Loucy (cell line): ENCODE measurements at regions not wholly inside any gene's neighbourhood (a gene's known extent, or its start where the extent isn't known, plus 50 kb on each side); places are given as distances from the start of the nearest gene placed in this dataset.

Source experiments
- H2AFZ ChIP-seq: fragments of 200-600 bp; sonication (generic); 2 replicates; pipeline ENCODE4 v1.6.0; 2016; ENCODE audit warnings: antibody characterized with exemption, mild to moderate bottlenecking, low read length, moderate library complexity
- H3F3A ChIP-seq: fragments of 200-600 bp; 2 replicates; pipeline ENCODE4 v1.6.0; 2016; ENCODE audit warnings: antibody characterized with exemption, low read depth, mild to moderate bottlenecking
- H3K27me3 ChIP-seq: fragments of 200-600 bp; sonication (generic); 2 replicates; pipeline ENCODE4 v1.6.1; 2014; ENCODE audit warnings: low read length, mild to moderate bottlenecking; ENCODE audit not compliant: insufficient read depth, poor library complexity, severe bottlenecking
- H3K36me3 ChIP-seq: fragments of 200-600 bp; sonication (generic); 2 replicates; pipeline ENCODE4 v1.6.1; 2016; ENCODE audit warnings: low read length; ENCODE audit not compliant: insufficient read depth
- H3K4me1 ChIP-seq: fragments of 200-600 bp; sonication (generic); 2 replicates; pipeline ENCODE4 v1.5.1; 2014; ENCODE audit warnings: low read length, mild to moderate bottlenecking; ENCODE audit not compliant: insufficient read depth, poor library complexity, severe bottlenecking
- H3K4me2 ChIP-seq: fragments of 200-600 bp; sonication (generic); 2 replicates; pipeline ENCODE4 v1.6.0; 2014; ENCODE audit warnings: antibody characterized with exemption, low read length, low read depth, mild to moderate bottlenecking; ENCODE audit not compliant: poor library complexity, severe bottlenecking
- H3K4me3 ChIP-seq: fragments of 200-600 bp; sonication (generic); 2 replicates; pipeline ENCODE4 v1.5.1; 2014; ENCODE audit warnings: low read length, mild to moderate bottlenecking, mixed read lengths; ENCODE audit not compliant: poor library complexity, severe bottlenecking
- H3K79me2 ChIP-seq: fragments of 200-600 bp; sonication (generic); 2 replicates; pipeline ENCODE4 v1.6.1; 2014; ENCODE audit warnings: low read length; ENCODE audit not compliant: insufficient read depth
- H3K9ac ChIP-seq: fragments of 200-600 bp; sonication (generic); 2 replicates; pipeline ENCODE4 v1.6.0; 2014; ENCODE audit warnings: mild to moderate bottlenecking, low read depth, low read length, moderate library complexity; ENCODE audit not compliant: poor library complexity, severe bottlenecking
- H3K9me2 ChIP-seq: fragments of 200-600 bp; sonication (generic); replicated peaks from 2 replicates; pipeline ENCODE4 v1.6.1; 2016; ENCODE audit warnings: low read depth, low read length, mixed read lengths
- H3K9me3 ChIP-seq: fragments of 200-600 bp; sonication (generic); 2 replicates; pipeline ENCODE4 v1.6.1; 2014; ENCODE audit warnings: mild to moderate bottlenecking, antibody characterized with exemption, low read length, low read depth; ENCODE audit not compliant: insufficient read depth
- H4K20me1 ChIP-seq: fragments of 200-600 bp; sonication (generic); 2 replicates; pipeline ENCODE4 v1.6.0; 2014; ENCODE audit warnings: antibody characterized with exemption, low read length, mild to moderate bottlenecking; ENCODE audit not compliant: insufficient read depth, poor library complexity, severe bottlenecking
- EZH2phosphoT487 ChIP-seq: fragments of 200-600 bp; IDR thresholded peaks from 2 replicates; pipeline ENCODE4 v1.6.1; 2018; ENCODE audit warnings: antibody characterized with exemption, mild to moderate bottlenecking, moderate library complexity, borderline replicate concordance
- TF ChIP-seq, protein P1 (sequence below): fragments of 200-600 bp; sonication (generic); conservative IDR thresholded peaks from 2 replicates; pipeline ENCODE4 v1.5.1; 2014; ENCODE audit warnings: mild to moderate bottlenecking, antibody characterized with exemption, low read length

DNA sequence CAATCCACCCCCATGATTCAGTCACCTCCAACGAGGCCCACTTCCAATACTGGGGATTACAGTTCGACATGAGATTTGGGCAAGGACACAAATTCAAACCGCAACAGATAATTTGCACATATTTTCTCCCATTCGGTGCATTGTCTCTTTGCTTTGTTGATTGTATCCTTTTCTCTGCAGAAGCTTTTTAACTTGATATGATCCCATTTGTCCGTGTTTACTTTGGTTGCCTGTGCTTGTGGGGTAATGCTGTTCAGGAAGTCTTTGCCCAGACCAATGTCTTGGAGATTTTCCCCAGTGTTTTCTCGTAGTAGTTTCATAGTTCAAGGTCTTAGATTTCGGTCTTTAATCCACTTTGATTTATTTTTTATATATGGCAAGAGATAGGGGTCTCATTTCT is 330.8 kb upstream of the SPRY2 start:
- no peaks in the 10 kb centered on the region for H4K20me1 ChIP-seq
- 0 out of 2 replicates have a peak, but pooled peaks cover 6% of the 10 kb centered on the region for H3K9me3 ChIP-seq
- H3K79me2 ChIP-seq = no peaks in the 10 kb centered on the region
- no peaks in the 10 kb centered on the region for H3K9me2 ChIP-seq
- H3K4me1 ChIP-seq = no peaks in the 10 kb centered on the region
- no peak overlapping the region for H3K9ac ChIP-seq
- no peaks in the 10 kb centered on the region for H3K27me3 ChIP-seq
- no peaks in the 10 kb centered on the region for H3F3A ChIP-seq
- H3K4me2 ChIP-seq = no peak overlapping the region
- H3K36me3 ChIP-seq = no peaks in the 10 kb centered on the region
- H3K4me3 ChIP-seq = no peak overlapping the region
- TF ChIP-seq, protein P1, sequence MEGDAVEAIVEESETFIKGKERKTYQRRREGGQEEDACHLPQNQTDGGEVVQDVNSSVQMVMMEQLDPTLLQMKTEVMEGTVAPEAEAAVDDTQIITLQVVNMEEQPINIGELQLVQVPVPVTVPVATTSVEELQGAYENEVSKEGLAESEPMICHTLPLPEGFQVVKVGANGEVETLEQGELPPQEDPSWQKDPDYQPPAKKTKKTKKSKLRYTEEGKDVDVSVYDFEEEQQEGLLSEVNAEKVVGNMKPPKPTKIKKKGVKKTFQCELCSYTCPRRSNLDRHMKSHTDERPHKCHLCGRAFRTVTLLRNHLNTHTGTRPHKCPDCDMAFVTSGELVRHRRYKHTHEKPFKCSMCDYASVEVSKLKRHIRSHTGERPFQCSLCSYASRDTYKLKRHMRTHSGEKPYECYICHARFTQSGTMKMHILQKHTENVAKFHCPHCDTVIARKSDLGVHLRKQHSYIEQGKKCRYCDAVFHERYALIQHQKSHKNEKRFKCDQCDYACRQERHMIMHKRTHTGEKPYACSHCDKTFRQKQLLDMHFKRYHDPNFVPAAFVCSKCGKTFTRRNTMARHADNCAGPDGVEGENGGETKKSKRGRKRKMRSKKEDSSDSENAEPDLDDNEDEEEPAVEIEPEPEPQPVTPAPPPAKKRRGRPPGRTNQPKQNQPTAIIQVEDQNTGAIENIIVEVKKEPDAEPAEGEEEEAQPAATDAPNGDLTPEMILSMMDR = no peak
- no peak for TF ChIP-seq EZH2phosphoT487
- H2AFZ ChIP-seq = no peak overlapping the region

DNA sequence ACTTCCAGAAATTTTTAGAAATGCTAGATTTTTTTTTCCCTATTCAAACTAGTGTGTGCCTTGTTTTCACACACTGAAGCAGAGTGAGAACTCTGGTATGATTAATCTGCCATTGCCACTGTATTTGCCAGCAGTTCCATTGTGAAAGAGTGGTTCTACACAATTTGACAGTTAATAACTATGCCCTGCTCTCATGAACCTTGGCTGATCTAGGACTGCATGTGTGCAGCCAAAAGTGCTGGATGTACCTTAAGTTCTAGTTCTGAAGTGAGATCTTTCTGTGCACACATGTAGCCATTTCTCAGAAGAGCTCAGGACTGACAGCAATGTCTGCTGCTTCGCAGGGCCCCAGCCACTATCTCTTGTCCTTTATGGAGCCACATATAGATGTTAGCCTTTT is 328.2 kb upstream of the SPRY2 start:
- Histone ChIP-seq H3K9ac (no peak overlapping the region), H3F3A (no peaks in the 10 kb centered on the region), H3K36me3 (no peaks in the 10 kb centered on the region), H2AFZ (no peak overlapping the region), H3K4me1 (no peaks in the 10 kb centered on the region), H3K27me3 (no peaks in the 10 kb centered on the region), H3K4me3 (no peak overlapping the region), H3K79me2 (no peaks in the 10 kb centered on the region), H3K9me2 (no peaks in the 10 kb centered on the region), H3K9me3 (0 out of 2 replicates have a peak, but pooled peaks cover 6% of the 10 kb centered on the region), H3K4me2 (no peak overlapping the region), H4K20me1 (no peaks in the 10 kb centered on the region)
- TF ChIP-seq EZH2phosphoT487 = no peak
- TF ChIP-seq, protein P1 = no peak

DNA sequence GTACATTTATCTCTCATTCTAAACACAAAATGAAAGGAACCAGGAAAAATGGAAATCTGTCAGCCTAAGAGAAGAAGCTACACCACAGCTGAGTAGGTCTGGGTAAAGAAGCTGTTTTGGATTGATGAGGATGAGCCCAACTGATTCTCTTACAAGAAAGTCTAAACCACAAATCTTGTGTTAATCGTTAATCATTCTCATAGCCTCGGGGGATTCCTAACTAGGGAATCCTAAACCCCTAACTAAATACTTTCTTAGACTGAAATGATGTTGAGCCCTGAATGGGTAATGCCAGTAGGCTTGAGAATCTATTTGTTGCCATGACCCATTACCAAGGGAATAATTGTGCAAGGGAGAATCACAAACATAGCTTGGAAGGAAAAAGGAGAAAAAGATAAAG is 327.5 kb upstream of the SPRY2 start:
- Histone ChIP-seq H3F3A (no peaks in the 10 kb centered on the region), H3K4me3 (no peak overlapping the region), H3K27me3 (no peaks in the 10 kb centered on the region), H3K9ac (no peak overlapping the region), H3K79me2 (no peaks in the 10 kb centered on the region), H3K9me2 (no peaks in the 10 kb centered on the region), H3K9me3 (0 out of 2 replicates have a peak, but pooled peaks cover 6% of the 10 kb centered on the region), H3K36me3 (no peaks in the 10 kb centered on the region), H3K4me1 (no peaks in the 10 kb centered on the region), H2AFZ (no peak overlapping the region), H3K4me2 (no peak overlapping the region), H4K20me1 (no peaks in the 10 kb centered on the region)
- TF ChIP-seq EZH2phosphoT487 = no peak
- TF ChIP-seq, protein P1 = no peak
